Upper lobe of left lung (tissue), 6 donors: ENCODE measurements at regions not wholly inside any gene's neighbourhood (a gene's known extent, or its start where the extent isn't known, plus 50 kb on each side); places are given as distances from the start of the nearest gene placed in this dataset.

ENCODE experiments used
- ATAC-seq, 2 donors: fragments of 200-7000 bp; cut with Tn5 transposase; one replicate each; pipeline ENCODE4 v1.9.1; 2022; ENCODE audit warnings: mild to moderate bottlenecking in 2 of 2, moderate library complexity in 2 of 2; ENCODE audit not compliant: low FRiP score in 2 of 2
- DNase-seq, 2 donors: peaks; one replicate each; pipeline ENCODE4 v3.0.0-alpha.2; 2019 to 2020
- H3K27ac ChIP-seq, 4 donors: fragments of 200-600 bp; sonication (generic); one replicate each; pipeline ENCODE4 v1.5.1; 2016 to 2019
- H3K27me3 ChIP-seq, 4 donors: fragments of 200-600 bp; sonication (generic); one replicate each; pipeline ENCODE4 v1.5.1; 2017 to 2019
- H3K36me3 ChIP-seq, 4 donors: fragments of 200-600 bp; sonication (generic); one replicate each; pipeline ENCODE4 v1.5.1; 2016 to 2019
- H3K4me1 ChIP-seq, 4 donors: fragments of 200-600 bp; sonication (generic); one replicate each; pipeline ENCODE4 v1.5.1; 2018 to 2019
- H3K4me3 ChIP-seq, 4 donors: fragments of 200-600 bp; sonication (generic); one replicate each; pipeline ENCODE4 v1.5.1; 2017 to 2019; ENCODE audit warnings: mild to moderate bottlenecking in 2 of 4, moderate library complexity in 1 of 4
- H3K9me3 ChIP-seq, 4 donors: fragments of 200-600 bp; sonication (generic); one replicate each; pipeline ENCODE4 v1.5.1; 2018 to 2019
- EP300 ChIP-seq, 4 donors: sonication (generic); formaldehyde crosslinking; IDR thresholded peaks; one replicate each; pipeline ENCODE4 v1.5.1; 2017; ENCODE audit warnings: antibody characterized with exemption in 4 of 4, control low read depth in 2 of 4
- POLR2A ChIP-seq, 4 donors: fragments of 450-650 bp; IDR thresholded peaks; one replicate each; pipeline ENCODE4 v1.5.1; 2016 to 2017; ENCODE audit warnings: antibody characterized with exemption in 4 of 4, mild to moderate bottlenecking in 2 of 4
- POLR2AphosphoS5 ChIP-seq, 2 donors: sonication (generic); formaldehyde crosslinking; IDR thresholded peaks; one replicate each; pipeline ENCODE4 v1.5.1; 2017; ENCODE audit warnings: antibody characterized with exemption in 2 of 2
- WGBS, 2 donors: methylation state at CpG; one replicate each; pipeline ENCODE4 v1.1.5; 2017 to 2018; 5-methylcytosine and 5-hydroxymethylcytosine counted together
- TF ChIP-seq, protein P1 (sequence below), 6 experiments: fragments of 450-650 bp in 4 of 6; fragments of 200-600 bp in 2 of 6; sonication (generic) in 2 of 6; IDR thresholded peaks; one replicate each; pipeline ENCODE4 v1.5.1; 2016 to 2019; ENCODE audit warnings: antibody characterized with exemption in 6 of 6
- donor health status: DM: no; HTN: no; CAD: no; lungs with moderate emphysema.
- donor health status: DM: no; HTN: yes; CAD: no; lungs with severe emphysema.

GRCh38 chr5:74476819-74477453, 163.6 kb downstream of the ENC1 start:
- Histone ChIP-seq H3K27ac (no peak overlapping the region), H3K27me3 (no peaks in the 10 kb centered on the region), H3K4me3 (no peak overlapping the region), H3K9me3 (no peaks in the 10 kb centered on the region), H3K36me3 (no peaks in the 10 kb centered on the region), H3K4me1 (no peaks in the 10 kb centered on the region)
- TF ChIP-seq POLR2AphosphoS5 (IDR thresholded peaks at IDR 0.05) (no peak), POLR2A (IDR thresholded peaks at IDR 0.05) (no peak), EP300 (IDR thresholded peaks at IDR 0.05) (no peak)
- TF ChIP-seq, protein P1, sequence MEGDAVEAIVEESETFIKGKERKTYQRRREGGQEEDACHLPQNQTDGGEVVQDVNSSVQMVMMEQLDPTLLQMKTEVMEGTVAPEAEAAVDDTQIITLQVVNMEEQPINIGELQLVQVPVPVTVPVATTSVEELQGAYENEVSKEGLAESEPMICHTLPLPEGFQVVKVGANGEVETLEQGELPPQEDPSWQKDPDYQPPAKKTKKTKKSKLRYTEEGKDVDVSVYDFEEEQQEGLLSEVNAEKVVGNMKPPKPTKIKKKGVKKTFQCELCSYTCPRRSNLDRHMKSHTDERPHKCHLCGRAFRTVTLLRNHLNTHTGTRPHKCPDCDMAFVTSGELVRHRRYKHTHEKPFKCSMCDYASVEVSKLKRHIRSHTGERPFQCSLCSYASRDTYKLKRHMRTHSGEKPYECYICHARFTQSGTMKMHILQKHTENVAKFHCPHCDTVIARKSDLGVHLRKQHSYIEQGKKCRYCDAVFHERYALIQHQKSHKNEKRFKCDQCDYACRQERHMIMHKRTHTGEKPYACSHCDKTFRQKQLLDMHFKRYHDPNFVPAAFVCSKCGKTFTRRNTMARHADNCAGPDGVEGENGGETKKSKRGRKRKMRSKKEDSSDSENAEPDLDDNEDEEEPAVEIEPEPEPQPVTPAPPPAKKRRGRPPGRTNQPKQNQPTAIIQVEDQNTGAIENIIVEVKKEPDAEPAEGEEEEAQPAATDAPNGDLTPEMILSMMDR (IDR thresholded peaks at IDR 0.05): no peak
- ATAC-seq: no peak
- no peak for DNase-seq
- 68 to 80% methylated on average over 7 of the region's 7 CpGs for WGBS, 2 donors

- DNase-seq (no peak), ATAC-seq (no peak)
- Histone ChIP-seq H3K27ac (no peak overlapping the region), H3K27me3 (no peaks in the 10 kb centered on the region), H3K36me3 (no peaks in the 10 kb centered on the region), H3K4me3 (no peak overlapping the region), H3K9me3 (no peaks in the 10 kb centered on the region), H3K4me1 (no peaks in the 10 kb centered on the region)
- TF ChIP-seq, protein P1 (IDR thresholded peaks at IDR 0.05): no peak
- no peak for TF ChIP-seq EP300 (IDR thresholded peaks at IDR 0.05)
- TF ChIP-seq POLR2A (IDR thresholded peaks at IDR 0.05): no peak
- no peak for TF ChIP-seq POLR2AphosphoS5 (IDR thresholded peaks at IDR 0.05)
- WGBS, 2 donors: 73 to 80% methylated on average over 7 of the region's 7 CpGs
Measured at GRCh38 chr5:74476046-74476818, 164.3 kb downstream of the ENC1 start.

GRCh38 chr5:74471875-74472274, 168.7 kb downstream of the ENC1 start:
- DNase-seq (no peak), ATAC-seq (no peak)
- 70 to 74% methylated on average over 2 of the region's 2 CpGs for WGBS, 2 donors
- Histone ChIP-seq H3K27ac (no peak overlapping the region), H3K4me3 (no peak overlapping the region), H3K27me3 (no peaks in the 10 kb centered on the region), H3K36me3 (no peaks in the 10 kb centered on the region), H3K9me3 (no peaks in the 10 kb centered on the region), H3K4me1 (no peaks in the 10 kb centered on the region)
- TF ChIP-seq EP300 (IDR thresholded peaks at IDR 0.05): no peak
- no peak for TF ChIP-seq POLR2A (IDR thresholded peaks at IDR 0.05)
- TF ChIP-seq POLR2AphosphoS5 (IDR thresholded peaks at IDR 0.05): no peak
- TF ChIP-seq, protein P1 (IDR thresholded peaks at IDR 0.05): no peak

DNA sequence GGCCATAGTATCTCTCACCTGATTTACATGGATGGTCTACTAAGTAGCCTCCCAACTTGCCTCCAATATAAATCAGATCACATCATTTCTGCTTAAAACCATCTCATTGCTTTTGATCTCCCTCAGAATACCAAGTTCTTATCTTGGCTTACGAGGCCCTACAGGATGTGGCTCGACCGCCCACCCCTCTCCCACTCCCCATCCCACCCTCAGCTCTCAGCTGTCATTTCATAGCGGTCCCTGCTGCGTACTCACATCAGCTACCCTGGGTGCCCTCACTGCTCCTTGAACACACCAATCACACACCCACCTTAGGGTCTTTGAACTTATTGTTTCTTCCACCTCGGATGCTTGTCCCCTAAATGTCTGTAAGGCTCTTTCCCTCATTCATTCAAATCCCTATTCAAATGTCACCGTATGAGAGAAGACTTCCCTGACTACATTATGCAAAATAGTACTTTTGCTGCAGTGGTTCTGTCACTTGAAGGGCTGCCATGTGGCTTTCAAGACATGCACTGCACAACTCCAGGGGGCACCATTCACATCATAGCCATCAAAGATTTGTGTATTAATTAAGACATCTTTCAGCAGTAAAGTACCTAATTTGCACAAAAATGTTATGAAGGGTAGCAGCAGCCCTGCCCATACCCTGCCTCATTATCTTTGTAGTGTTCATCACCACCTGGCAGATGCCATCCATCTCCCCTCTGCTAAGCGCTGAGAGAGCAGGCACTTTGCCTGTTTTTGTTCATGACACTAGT, 171.1 kb downstream of the ENC1 start:
- Histone ChIP-seq H3K27ac (no peak overlapping the region), H3K36me3 (no peaks in the 10 kb centered on the region), H3K4me1 (no peaks in the 10 kb centered on the region), H3K27me3 (no peaks in the 10 kb centered on the region), H3K9me3 (no peaks in the 10 kb centered on the region), H3K4me3 (no peak overlapping the region)
- no peak for DNase-seq
- TF ChIP-seq, protein P1 (IDR thresholded peaks at IDR 0.05): no peak
- no peak for TF ChIP-seq POLR2A (IDR thresholded peaks at IDR 0.05)
- no peak for TF ChIP-seq EP300 (IDR thresholded peaks at IDR 0.05)
- no peak for TF ChIP-seq POLR2AphosphoS5 (IDR thresholded peaks at IDR 0.05)
- ATAC-seq: no peak
- 80 to 92% methylated on average over 8 of the region's 8 CpGs for WGBS, 2 donors
